T1000 (cell line): ENCODE measurements at regions not wholly inside any gene's neighbourhood (a gene's known extent, or its start where the extent isn't known, plus 50 kb on each side); places are given as distances from the start of the nearest gene placed in this dataset.
"Not testable (repeated sequence)": the region's sequence is repeated elsewhere in the genome, so short reads cannot be mapped to it uniquely, and the experiment has no call there.

Experiments
- DNase-seq: peaks from one replicate; lab custom pipeline; 2025; ENCODE audit warnings: mixed read lengths; lab: John Stamatoyannopoulos, UW

GRCh38 chr16:86828202-86828601, 249.9 kb downstream of the FOXL1 start:
- DNase-seq = no peak

GRCh38 chr16:86828653-86829052, 250.3 kb downstream of the FOXL1 start:
- no peak for DNase-seq

GRCh38 chr16:86831366-86831765, 253.0 kb downstream of the FOXL1 start:
- no peak for DNase-seq

GRCh38 chr16:86833136-86833535, 254.8 kb downstream of the FOXL1 start:
- DNase-seq = no peak

GRCh38 chr16:86834451-86835035, 256.2 kb downstream of the FOXL1 start:
- no peak for DNase-seq

GRCh38 chr16:86835982-86836381, 257.6 kb downstream of the FOXL1 start:
- DNase-seq = no peak

GRCh38 chr16:86836503-86837129, 258.3 kb downstream of the FOXL1 start:
- no peak for DNase-seq

GRCh38 chr16:86843812-86844211, 265.5 kb downstream of the FOXL1 start:
- no peak for DNase-seq

- no peak for DNase-seq
Observed at GRCh38 chr16:86844695-86845094, 266.3 kb downstream of the FOXL1 start.

GRCh38 chr16:86846136-86846535, 267.8 kb downstream of the FOXL1 start:
- DNase-seq = no peak

- no peak for DNase-seq
Observed at GRCh38 chr16:86848821-86849220, 270.5 kb downstream of the FOXL1 start.

GRCh38 chr16:86850670-86851069, 272.3 kb downstream of the FOXL1 start:
- DNase-seq = no peak

GRCh38 chr16:86852135-86852534, 273.8 kb downstream of the FOXL1 start:
- DNase-seq = no peak

GRCh38 chr16:86854058-86854621, 275.8 kb downstream of the FOXL1 start:
- DNase-seq = no peak

GRCh38 chr16:86854626-86855294, 276.4 kb downstream of the FOXL1 start:
- no peak for DNase-seq

GRCh38 chr16:86856946-86857586, 278.7 kb downstream of the FOXL1 start:
- DNase-seq = no peak

GRCh38 chr16:86857807-86858206, 279.5 kb downstream of the FOXL1 start:
- DNase-seq = no peak

GRCh38 chr16:86858501-86858900, 280.2 kb downstream of the FOXL1 start:
- no peak for DNase-seq

- not testable (repeated sequence) for DNase-seq
Observed at GRCh38 chr16:86861270-86861858, 283.0 kb downstream of the FOXL1 start.

- no peak for DNase-seq
Observed at GRCh38 chr16:86862595-86863280, 284.4 kb downstream of the FOXL1 start.

- DNase-seq = no peak
Observed at GRCh38 chr16:86863609-86864008, 285.3 kb downstream of the FOXL1 start.

- DNase-seq = no peak
Observed at GRCh38 chr16:86864586-86864985, 286.2 kb downstream of the FOXL1 start.
